NB4 (cell line): ENCODE measurements at regions not wholly inside any gene's neighbourhood (a gene's known extent, or its start where the extent isn't known, plus 50 kb on each side); places are given as distances from the start of the nearest gene placed in this dataset.

Experiments used
- DNase-seq: peaks from one replicate; pipeline ENCODE4 v3.0.0; 2010; ENCODE audit warnings: low read depth
- H3K4me3 ChIP-seq: one replicate; pipeline ENCODE4 v1.5.1; 2011; ENCODE audit warnings: mild to moderate bottlenecking, low read depth, low read length, moderate library complexity
- MYC ChIP-seq: IDR thresholded peaks from 2 replicates; pipeline ENCODE4 v1.6.1; 2011; ENCODE audit warnings: low read depth, low read length
- POLR2A ChIP-seq: IDR thresholded peaks from 2 replicates; pipeline ENCODE4 v1.6.1; 2011; ENCODE audit warnings: mild to moderate bottlenecking; ENCODE audit not compliant: insufficient read length; ENCODE audit errors: extremely low read depth
- TF ChIP-seq, protein P1 (sequence below): IDR thresholded peaks from 2 replicates; pipeline ENCODE4 v1.6.1; 2011; ENCODE audit warnings: low read depth, low read length
- TF ChIP-seq, protein P2 (sequence below): IDR thresholded peaks from one replicate; pipeline ENCODE4 v1.5.1; 2012; ENCODE audit warnings: low read depth, low read length

DNA sequence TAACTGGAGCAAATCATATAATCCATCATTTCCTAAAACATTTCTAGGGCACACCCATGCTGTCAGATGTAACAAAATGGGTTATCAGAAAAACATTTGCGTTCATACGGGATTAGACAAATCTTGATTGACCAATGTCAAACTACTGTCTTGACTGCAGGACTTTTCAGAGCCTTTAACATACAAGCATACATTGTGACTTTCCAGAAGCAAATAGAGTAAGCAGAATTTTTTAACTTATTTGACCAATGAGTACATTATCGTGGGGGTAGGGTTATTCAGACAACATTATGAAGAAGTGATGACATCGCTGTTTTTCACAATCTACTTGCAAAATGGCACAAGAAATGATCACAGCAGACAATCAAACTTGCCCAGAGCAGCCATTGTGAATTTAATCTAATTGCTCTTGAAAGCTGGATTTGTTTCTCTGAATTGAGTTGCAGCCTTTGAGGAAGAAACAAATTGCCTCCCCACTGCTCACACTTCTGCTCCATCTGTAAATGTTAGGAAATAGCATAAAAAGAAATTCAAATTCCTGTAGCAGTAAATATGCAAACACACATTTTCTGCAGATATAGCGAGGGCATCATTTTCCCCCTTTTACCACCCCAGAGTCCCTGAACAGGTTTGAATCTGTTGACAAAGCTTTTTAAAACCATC lies 133.0 kb upstream of the DOK5 start:
- H3K4me3 ChIP-seq = no peak overlapping the region
- no peak for DNase-seq
- TF ChIP-seq, protein P1, sequence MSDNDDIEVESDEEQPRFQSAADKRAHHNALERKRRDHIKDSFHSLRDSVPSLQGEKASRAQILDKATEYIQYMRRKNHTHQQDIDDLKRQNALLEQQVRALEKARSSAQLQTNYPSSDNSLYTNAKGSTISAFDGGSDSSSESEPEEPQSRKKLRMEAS = no peak

DNA sequence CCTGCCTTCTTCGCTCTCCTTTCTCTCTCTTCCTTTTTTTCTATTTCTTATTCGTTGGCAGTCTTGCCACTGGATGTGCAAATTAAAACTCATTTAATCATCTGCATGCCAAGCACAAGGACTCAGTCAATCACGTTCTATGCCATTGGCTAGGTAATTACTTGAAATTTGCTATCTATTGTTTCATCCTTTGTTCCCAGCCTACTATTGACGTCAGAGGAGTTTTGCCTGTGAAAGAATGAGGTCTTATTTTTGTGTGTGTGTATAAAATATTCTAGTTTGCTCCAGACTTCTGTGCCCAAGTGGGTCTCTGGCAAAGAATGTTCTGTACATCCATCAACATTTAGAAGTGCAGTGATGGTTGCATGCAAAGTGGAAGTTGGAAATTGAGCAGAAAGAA lies 132.3 kb upstream of the DOK5 start:
- TF ChIP-seq POLR2A (no peak), MYC (no peak)
- TF ChIP-seq, protein P1 = no peak
- TF ChIP-seq, protein P2, sequence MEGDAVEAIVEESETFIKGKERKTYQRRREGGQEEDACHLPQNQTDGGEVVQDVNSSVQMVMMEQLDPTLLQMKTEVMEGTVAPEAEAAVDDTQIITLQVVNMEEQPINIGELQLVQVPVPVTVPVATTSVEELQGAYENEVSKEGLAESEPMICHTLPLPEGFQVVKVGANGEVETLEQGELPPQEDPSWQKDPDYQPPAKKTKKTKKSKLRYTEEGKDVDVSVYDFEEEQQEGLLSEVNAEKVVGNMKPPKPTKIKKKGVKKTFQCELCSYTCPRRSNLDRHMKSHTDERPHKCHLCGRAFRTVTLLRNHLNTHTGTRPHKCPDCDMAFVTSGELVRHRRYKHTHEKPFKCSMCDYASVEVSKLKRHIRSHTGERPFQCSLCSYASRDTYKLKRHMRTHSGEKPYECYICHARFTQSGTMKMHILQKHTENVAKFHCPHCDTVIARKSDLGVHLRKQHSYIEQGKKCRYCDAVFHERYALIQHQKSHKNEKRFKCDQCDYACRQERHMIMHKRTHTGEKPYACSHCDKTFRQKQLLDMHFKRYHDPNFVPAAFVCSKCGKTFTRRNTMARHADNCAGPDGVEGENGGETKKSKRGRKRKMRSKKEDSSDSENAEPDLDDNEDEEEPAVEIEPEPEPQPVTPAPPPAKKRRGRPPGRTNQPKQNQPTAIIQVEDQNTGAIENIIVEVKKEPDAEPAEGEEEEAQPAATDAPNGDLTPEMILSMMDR = no peak
- DNase-seq = no peak
- no peak overlapping the region for H3K4me3 ChIP-seq

DNA sequence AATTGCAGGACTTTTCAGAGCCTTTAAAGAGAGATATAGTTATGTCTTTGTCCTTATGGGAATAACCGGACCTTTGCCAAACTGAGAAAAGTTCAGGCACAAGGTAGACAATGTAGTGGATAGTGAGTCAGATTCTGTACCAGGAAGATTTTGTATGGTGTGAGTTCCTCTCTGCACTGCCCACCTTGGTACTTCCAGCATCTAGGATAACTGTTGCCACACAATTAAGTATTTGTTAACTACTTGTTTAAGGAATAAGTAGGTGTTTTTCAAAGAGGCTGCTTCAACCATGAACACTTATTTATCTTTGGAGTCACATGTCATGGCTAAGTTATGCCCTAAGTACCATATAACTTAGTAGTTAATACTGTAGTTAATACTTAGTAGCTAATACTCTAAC lies 131.8 kb upstream of the DOK5 start:
- no peak overlapping the region for H3K4me3 ChIP-seq
- DNase-seq = no peak
- TF ChIP-seq MYC (no peak), POLR2A (no peak)
- TF ChIP-seq, protein P2 = no peak
- TF ChIP-seq, protein P1 = no peak

DNA sequence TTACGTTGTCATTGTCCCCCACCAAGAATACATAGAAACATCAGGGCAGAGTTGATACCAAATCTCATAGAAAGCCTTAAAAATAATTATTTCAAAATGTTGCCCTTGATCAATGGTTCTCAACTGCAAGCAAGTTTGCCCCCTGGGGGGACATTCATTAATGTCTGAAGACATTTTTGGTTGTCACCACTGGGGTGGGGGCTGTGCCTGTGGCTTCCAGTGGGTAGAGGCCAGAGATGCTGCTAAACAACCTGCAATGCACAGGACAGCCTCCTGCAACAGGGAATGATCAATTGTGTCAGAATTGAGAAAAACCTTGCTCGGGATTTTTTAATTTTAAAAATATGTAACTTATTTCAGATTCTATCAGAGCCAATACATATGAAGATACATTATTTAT lies 130.6 kb upstream of the DOK5 start:
- TF ChIP-seq, protein P2 = no peak
- TF ChIP-seq, protein P1 = no peak
- DNase-seq = no peak
- no peak overlapping the region for H3K4me3 ChIP-seq

DNA sequence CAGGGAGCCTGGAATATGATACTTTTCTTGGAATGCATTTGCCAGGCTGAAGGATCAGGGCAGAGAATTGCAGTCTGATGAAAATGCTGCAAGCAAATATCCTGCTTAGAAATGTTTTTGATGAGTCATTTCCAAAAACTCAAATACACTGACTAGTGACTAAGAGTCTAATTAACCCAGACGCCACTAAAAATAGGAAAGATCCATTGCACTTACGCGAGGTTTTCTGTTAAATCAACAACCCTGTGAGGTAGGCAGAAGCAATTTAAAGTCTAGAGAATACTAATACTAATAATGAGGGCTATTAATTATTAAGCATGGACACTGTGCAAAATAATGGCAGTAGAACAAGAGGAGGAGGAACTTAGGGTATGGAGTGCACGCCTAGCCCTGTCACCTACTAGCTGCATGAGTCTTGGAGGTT lies 130.1 kb upstream of the DOK5 start:
- DNase-seq = no peak
- no peak overlapping the region for H3K4me3 ChIP-seq
- TF ChIP-seq, protein P2 = no peak
- TF ChIP-seq, protein P1 = no peak
- TF ChIP-seq MYC (no peak), POLR2A (no peak)

DNA sequence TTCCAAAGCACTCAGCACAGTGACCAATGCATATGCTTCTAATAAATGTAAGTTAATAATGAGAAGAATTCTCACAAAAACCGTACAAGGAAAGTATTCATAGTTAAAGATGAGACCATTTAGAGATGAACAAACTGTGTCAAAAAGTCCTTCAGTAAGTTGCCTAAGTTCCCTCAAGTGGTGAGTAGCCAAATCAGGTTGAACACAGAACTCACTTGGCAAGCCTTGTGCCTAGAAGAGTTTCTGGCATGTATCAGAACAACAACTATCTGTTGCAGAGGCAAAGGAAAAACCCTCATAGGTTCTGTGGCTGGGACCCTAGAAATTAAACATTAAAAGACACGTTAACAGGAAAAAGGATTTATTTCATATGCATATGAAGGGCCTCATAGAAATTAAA lies 129.6 kb upstream of the DOK5 start:
- no peak overlapping the region for H3K4me3 ChIP-seq
- DNase-seq = no peak
- TF ChIP-seq, protein P2 = no peak
- no peak for TF ChIP-seq MYC
- TF ChIP-seq, protein P1 = no peak
